AG10803 (cell line): ENCODE measurements at regions not wholly inside any gene's neighbourhood (a gene's known extent, or its start where the extent isn't known, plus 50 kb on each side); places are given as distances from the start of the nearest gene placed in this dataset.

Experiments
- DNase-seq: peaks from one replicate; pipeline ENCODE4 v3.0.0; 2010; ENCODE audit warnings: low read depth
- H3K4me3 ChIP-seq: 2 replicates; pipeline ENCODE4 v1.5.1; 2011; ENCODE audit warnings: mild to moderate bottlenecking, low read length, control low read depth
- TF ChIP-seq, protein P1 (sequence below): conservative IDR thresholded peaks from 2 replicates; pipeline ENCODE4 v1.5.1; 2011; ENCODE audit warnings: mild to moderate bottlenecking, low read length, control low read depth, inconsistent platforms

- DNase-seq, result no peak
- no peak overlapping the region for H3K4me3 ChIP-seq
- TF ChIP-seq, protein P1, sequence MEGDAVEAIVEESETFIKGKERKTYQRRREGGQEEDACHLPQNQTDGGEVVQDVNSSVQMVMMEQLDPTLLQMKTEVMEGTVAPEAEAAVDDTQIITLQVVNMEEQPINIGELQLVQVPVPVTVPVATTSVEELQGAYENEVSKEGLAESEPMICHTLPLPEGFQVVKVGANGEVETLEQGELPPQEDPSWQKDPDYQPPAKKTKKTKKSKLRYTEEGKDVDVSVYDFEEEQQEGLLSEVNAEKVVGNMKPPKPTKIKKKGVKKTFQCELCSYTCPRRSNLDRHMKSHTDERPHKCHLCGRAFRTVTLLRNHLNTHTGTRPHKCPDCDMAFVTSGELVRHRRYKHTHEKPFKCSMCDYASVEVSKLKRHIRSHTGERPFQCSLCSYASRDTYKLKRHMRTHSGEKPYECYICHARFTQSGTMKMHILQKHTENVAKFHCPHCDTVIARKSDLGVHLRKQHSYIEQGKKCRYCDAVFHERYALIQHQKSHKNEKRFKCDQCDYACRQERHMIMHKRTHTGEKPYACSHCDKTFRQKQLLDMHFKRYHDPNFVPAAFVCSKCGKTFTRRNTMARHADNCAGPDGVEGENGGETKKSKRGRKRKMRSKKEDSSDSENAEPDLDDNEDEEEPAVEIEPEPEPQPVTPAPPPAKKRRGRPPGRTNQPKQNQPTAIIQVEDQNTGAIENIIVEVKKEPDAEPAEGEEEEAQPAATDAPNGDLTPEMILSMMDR, result no peak
Observed at GRCh38 chr19:31578326-31578725, 229.1 kb upstream of the TSHZ3 start.

GRCh38 chr19:31583148-31583547, 233.9 kb upstream of the TSHZ3 start:
- no peak for DNase-seq
- TF ChIP-seq, protein P1, result no peak
- no peak overlapping the region for H3K4me3 ChIP-seq

DNA sequence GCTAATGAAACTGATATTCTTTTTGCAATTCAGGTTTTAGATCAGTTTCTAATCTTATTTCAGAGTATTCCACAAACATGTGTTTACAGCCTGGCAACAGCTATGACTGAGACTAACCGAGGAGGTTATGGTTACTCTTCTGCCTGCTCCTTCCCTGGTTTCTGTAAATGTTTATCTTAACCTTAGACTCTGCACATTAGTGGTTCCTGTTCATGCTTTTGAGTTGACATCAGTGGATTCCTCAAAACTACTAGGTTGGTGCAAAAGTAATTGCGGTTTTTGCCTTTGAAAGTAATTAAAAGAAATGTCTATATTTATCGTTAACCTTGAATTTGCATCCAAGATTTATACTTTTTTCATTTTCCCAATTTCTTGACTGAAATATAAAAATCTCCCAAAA, 237.0 kb upstream of the TSHZ3 start:
- TF ChIP-seq, protein P1, result no peak
- H3K4me3 ChIP-seq, result no peak overlapping the region
- no peak for DNase-seq

GRCh38 chr19:31589109-31589508, 239.9 kb upstream of the TSHZ3 start:
- TF ChIP-seq, protein P1, result no peak
- H3K4me3 ChIP-seq, result no peak overlapping the region
- DNase-seq, result no peak

- DNase-seq, result no peak
- H3K4me3 ChIP-seq, result no peak overlapping the region
- TF ChIP-seq, protein P1, result no peak
Observed at GRCh38 chr19:31591258-31591657, 242.0 kb upstream of the TSHZ3 start.

DNA sequence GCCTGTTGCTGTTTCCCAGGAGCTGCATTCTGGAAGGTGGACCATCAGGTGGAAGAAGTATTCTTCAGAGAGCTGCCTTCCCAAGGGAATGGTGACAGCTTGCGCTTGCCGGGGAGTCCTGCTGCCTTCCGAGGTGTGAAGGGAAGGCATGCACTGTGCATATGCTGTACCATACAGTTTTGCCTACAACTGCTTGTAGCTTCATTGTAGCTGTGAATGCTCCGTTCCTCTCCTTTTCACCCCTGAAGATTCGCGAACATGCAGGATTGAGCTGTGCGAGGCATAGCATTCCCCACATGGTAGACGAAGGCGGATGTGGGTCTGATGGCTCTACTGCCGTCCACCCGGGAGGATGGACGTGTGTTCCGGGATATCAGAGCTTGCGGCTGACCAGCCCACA, 243.2 kb upstream of the TSHZ3 start:
- TF ChIP-seq, protein P1, result no peak
- no peak overlapping the region for H3K4me3 ChIP-seq
- no peak for DNase-seq

GRCh38 chr19:31594701-31595100, 245.5 kb upstream of the TSHZ3 start:
- DNase-seq, result no peak
- TF ChIP-seq, protein P1, result no peak
- H3K4me3 ChIP-seq, result no peak overlapping the region
